Neural progenitor cell (in vitro differentiated cells): ENCODE measurements at regions not wholly inside any gene's neighbourhood (a gene's known extent, or its start where the extent isn't known, plus 50 kb on each side); places are given as distances from the start of the nearest gene placed in this dataset.

Experiments used
- DNase-seq: peaks from one replicate; pipeline ENCODE4 v3.0.0-alpha.2; 2016; ENCODE audit warnings: low spot score
- H2AFZ ChIP-seq: fragments of 200-600 bp; sonication (generic); replicated peaks from 2 replicates; pipeline ENCODE4 v1.6.1; 2016; ENCODE audit warnings: antibody characterized with exemption
- H3F3A ChIP-seq: fragments of 200-600 bp; sonication (generic); 2 replicates; pipeline ENCODE4 v1.6.1; 2016; ENCODE audit warnings: antibody characterized with exemption, low read depth
- H3K27ac ChIP-seq: fragments of 200-600 bp; sonication (generic); 2 replicates; pipeline ENCODE4 v1.5.1; 2016; ENCODE audit warnings: mild to moderate bottlenecking
- H3K27me3 ChIP-seq: fragments of 200-600 bp; sonication (generic); 2 replicates; pipeline ENCODE4 v1.6.1; 2016; ENCODE audit warnings: mild to moderate bottlenecking, moderate library complexity
- H3K36me3 ChIP-seq: fragments of 200-600 bp; sonication (generic); 2 replicates; pipeline ENCODE4 v1.5.1; 2016
- H3K4me1 ChIP-seq: fragments of 200-600 bp; sonication (generic); 2 replicates; pipeline ENCODE4 v1.6.1; 2016; ENCODE audit warnings: mixed run types
- H3K4me2 ChIP-seq: fragments of 200-600 bp; sonication (generic); 2 replicates; pipeline ENCODE4 v1.6.1; 2016
- H3K4me3 ChIP-seq: fragments of 200-600 bp; sonication (generic); 2 replicates; pipeline ENCODE4 v1.5.1; 2016
- H3K79me2 ChIP-seq: fragments of 200-600 bp; sonication (generic); 2 replicates; pipeline ENCODE4 v1.6.1; 2016; ENCODE audit warnings: low read depth
- H3K9ac ChIP-seq: fragments of 200-600 bp; sonication (generic); 2 replicates; pipeline ENCODE4 v1.6.1; 2016
- H3K9me3 ChIP-seq: fragments of 200-600 bp; sonication (generic); 2 replicates; pipeline ENCODE4 v1.5.1; 2016; ENCODE audit warnings: low read depth
- H4K20me1 ChIP-seq: fragments of 200-600 bp; sonication (generic); 2 replicates; pipeline ENCODE4 v1.6.1; 2016; ENCODE audit warnings: low read depth
- H3K27ac Mint-ChIP-seq: 3 replicates; pipeline ENCODE4 v1.8.0; 2021; ENCODE audit warnings: mixed read lengths
- H3K27me3 Mint-ChIP-seq: 2 replicates; pipeline ENCODE4 v1.8.0; 2022; ENCODE audit warnings: low read depth, mild to moderate bottlenecking, inconsistent platforms, moderate library complexity, mixed read lengths; ENCODE audit not compliant: insufficient read depth
- H3K36me3 Mint-ChIP-seq: 3 replicates; pipeline ENCODE4 v1.8.0; 2021; ENCODE audit warnings: mixed read lengths
- H3K4me1 Mint-ChIP-seq: 3 replicates; pipeline ENCODE4 v1.8.0; 2021; ENCODE audit warnings: mixed read lengths
- H3K4me3 Mint-ChIP-seq: 3 replicates; pipeline ENCODE4 v1.8.0; 2021; ENCODE audit warnings: mild to moderate bottlenecking, moderate library complexity, mixed read lengths
- H3K9me3 Mint-ChIP-seq: 3 replicates; pipeline ENCODE4 v1.8.0; 2020; ENCODE audit warnings: mixed read lengths
- EZH2 ChIP-seq: fragments of 200-600 bp; sonication (generic); IDR thresholded peaks from 2 replicates; pipeline ENCODE4 v1.6.1; 2017; ENCODE audit warnings: antibody characterized with exemption, mild to moderate bottlenecking, moderate library complexity
- EZH2phosphoT487 ChIP-seq: fragments of 200-600 bp; sonication (generic); IDR thresholded peaks from 2 replicates; pipeline ENCODE4 v1.6.1; 2017; ENCODE audit warnings: antibody characterized with exemption
- TF ChIP-seq, protein P1 (sequence below): fragments of 200-600 bp; sonication (generic); IDR thresholded peaks from 2 replicates; pipeline ENCODE4 v1.5.1; 2017; ENCODE audit warnings: antibody characterized with exemption, mild to moderate bottlenecking

DNA sequence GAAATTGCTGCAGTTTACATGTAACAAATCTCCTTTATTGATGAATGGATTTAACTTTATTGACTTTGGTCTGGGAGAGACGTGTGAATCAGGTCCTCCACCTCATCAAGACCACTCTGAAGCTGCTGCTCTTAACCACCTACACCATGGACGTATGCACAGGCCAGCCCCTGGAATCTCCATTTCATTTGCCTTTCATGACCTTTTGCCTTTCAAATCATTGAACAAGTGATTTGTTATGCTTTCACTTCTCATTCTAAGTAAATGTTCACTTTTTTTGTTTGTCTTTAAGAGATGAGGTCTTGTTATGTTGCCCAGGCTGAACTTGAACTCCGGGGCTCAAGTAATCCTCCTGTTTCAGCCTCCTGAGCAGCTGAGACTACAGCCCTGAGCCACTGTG lies 240.0 kb upstream of the SERP2 start:
- H3K9me3 Mint-ChIP-seq, result no peaks in the 10 kb centered on the region
- Histone ChIP-seq H3F3A (no peaks in the 10 kb centered on the region), H4K20me1 (no peaks in the 10 kb centered on the region), H2AFZ (no peak overlapping the region), H3K27ac (no peak overlapping the region), H3K4me3 (no peak overlapping the region), H3K9me3 (no peaks in the 10 kb centered on the region), H3K27me3 (no peaks in the 10 kb centered on the region), H3K79me2 (no peaks in the 10 kb centered on the region), H3K4me2 (no peak overlapping the region), H3K9ac (no peak overlapping the region), H3K4me1 (no peaks in the 10 kb centered on the region), H3K36me3 (no peaks in the 10 kb centered on the region)
- H3K4me3 Mint-ChIP-seq, result no peak overlapping the region
- H3K27ac Mint-ChIP-seq, result no peak overlapping the region
- TF ChIP-seq EZH2phosphoT487 (no peak), EZH2 (no peak)
- TF ChIP-seq, protein P1, sequence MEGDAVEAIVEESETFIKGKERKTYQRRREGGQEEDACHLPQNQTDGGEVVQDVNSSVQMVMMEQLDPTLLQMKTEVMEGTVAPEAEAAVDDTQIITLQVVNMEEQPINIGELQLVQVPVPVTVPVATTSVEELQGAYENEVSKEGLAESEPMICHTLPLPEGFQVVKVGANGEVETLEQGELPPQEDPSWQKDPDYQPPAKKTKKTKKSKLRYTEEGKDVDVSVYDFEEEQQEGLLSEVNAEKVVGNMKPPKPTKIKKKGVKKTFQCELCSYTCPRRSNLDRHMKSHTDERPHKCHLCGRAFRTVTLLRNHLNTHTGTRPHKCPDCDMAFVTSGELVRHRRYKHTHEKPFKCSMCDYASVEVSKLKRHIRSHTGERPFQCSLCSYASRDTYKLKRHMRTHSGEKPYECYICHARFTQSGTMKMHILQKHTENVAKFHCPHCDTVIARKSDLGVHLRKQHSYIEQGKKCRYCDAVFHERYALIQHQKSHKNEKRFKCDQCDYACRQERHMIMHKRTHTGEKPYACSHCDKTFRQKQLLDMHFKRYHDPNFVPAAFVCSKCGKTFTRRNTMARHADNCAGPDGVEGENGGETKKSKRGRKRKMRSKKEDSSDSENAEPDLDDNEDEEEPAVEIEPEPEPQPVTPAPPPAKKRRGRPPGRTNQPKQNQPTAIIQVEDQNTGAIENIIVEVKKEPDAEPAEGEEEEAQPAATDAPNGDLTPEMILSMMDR, result no peak
- H3K36me3 Mint-ChIP-seq, result no peaks in the 10 kb centered on the region
- H3K27me3 Mint-ChIP-seq, result peaks cover 9% of the 10 kb centered on the region
- DNase-seq, result no peak
- H3K4me1 Mint-ChIP-seq, result peaks cover 18% of the 10 kb centered on the region

DNA sequence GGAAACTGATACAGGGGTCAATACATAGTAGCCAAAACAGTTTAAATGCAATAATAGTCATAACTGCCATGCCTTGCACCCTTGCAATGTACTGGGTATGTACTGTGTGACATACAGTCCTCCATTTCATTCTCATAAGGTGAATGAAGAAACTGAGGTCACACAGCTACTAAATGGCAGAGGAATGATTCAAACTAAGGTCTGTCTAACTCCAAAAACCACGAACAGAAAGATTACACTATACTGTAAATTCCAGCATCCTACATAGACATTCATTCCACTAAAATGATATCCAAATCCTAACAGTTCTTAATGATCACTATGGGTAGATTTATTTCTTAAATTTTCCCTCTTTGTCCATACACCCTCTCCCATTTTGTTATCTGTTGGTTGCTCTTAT lies 238.1 kb upstream of the SERP2 start:
- peaks cover 33% of the 10 kb centered on the region for H3K4me1 Mint-ChIP-seq
- no peaks in the 10 kb centered on the region for H3K36me3 Mint-ChIP-seq
- no peak overlapping the region for H3K4me3 Mint-ChIP-seq
- peaks cover 3% of the 10 kb centered on the region for H3F3A ChIP-seq
- peaks cover 11% of the 10 kb centered on the region for H3K4me1 ChIP-seq
- H3K9ac ChIP-seq, result no peak overlapping the region
- H3K4me3 ChIP-seq, result no peak overlapping the region
- H3K27ac Mint-ChIP-seq, result no peak overlapping the region
- H3K27me3 ChIP-seq, result no peaks in the 10 kb centered on the region
- H3K27ac ChIP-seq, result no peak overlapping the region
- no peaks in the 10 kb centered on the region for H3K9me3 ChIP-seq
- H2AFZ ChIP-seq, result no peak overlapping the region
- peaks cover 7% of the 10 kb centered on the region for H3K27me3 Mint-ChIP-seq
- DNase-seq, result no peak
- H3K4me2 ChIP-seq, result no peak overlapping the region
- no peaks in the 10 kb centered on the region for H4K20me1 ChIP-seq
- H3K79me2 ChIP-seq, result no peaks in the 10 kb centered on the region
- H3K36me3 ChIP-seq, result no peaks in the 10 kb centered on the region
- no peaks in the 10 kb centered on the region for H3K9me3 Mint-ChIP-seq
- TF ChIP-seq EZH2phosphoT487 (no peak), EZH2 (no peak)
- TF ChIP-seq, protein P1, result no peak

DNA sequence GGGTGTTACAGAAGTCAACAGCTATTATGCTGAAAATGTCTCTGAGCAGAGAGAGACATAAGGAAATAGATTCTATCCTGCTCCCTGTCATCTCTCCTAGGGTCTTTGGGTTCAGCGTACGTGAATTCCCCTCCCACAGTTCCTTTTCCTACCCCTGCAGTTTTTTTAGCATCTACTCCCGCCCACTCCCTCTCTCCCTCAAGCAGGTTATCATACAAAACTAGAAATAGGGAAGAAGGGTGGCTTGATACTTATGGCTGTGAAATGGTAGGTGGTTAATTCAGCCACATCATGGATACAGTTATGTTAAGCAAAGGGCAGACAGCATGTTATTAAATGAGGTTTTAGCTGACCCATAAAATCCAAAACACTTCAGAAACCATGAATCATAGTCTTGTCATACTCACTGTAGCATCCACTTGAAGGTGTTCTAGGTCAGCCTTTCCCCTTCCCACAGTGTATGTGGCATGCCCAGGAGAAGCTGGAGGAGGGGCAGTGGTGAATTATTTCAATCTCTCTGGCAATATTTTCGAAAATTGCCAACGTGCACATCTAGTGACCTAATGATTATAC lies 236.8 kb upstream of the SERP2 start:
- H3K27ac ChIP-seq, result no peak overlapping the region
- H3K9me3 Mint-ChIP-seq, result no peaks in the 10 kb centered on the region
- no peak overlapping the region for H2AFZ ChIP-seq
- H3K9ac ChIP-seq, result no peak overlapping the region
- peaks cover 38% of the 10 kb centered on the region for H3K4me1 Mint-ChIP-seq
- peaks cover 21% of the 10 kb centered on the region for H3K4me1 ChIP-seq
- no peak for DNase-seq
- peaks cover 6% of the 10 kb centered on the region for H3K27me3 Mint-ChIP-seq
- H3K36me3 Mint-ChIP-seq, result no peaks in the 10 kb centered on the region
- H3K9me3 ChIP-seq, result no peaks in the 10 kb centered on the region
- H3K4me3 ChIP-seq, result no peak overlapping the region
- H3F3A ChIP-seq, result peaks cover 14% of the 10 kb centered on the region
- H3K4me2 ChIP-seq, result no peak overlapping the region
- no peaks in the 10 kb centered on the region for H3K36me3 ChIP-seq
- no peak overlapping the region for H3K27ac Mint-ChIP-seq
- TF ChIP-seq, protein P1, result no peak
- TF ChIP-seq EZH2, result no peak
- no peak for TF ChIP-seq EZH2phosphoT487
- H3K4me3 Mint-ChIP-seq, result no peak overlapping the region
- no peaks in the 10 kb centered on the region for H3K79me2 ChIP-seq
- H4K20me1 ChIP-seq, result no peaks in the 10 kb centered on the region
- H3K27me3 ChIP-seq, result no peaks in the 10 kb centered on the region
